ENCODE measurements at regions not wholly inside any gene's neighbourhood (a gene's known extent, or its start where the extent isn't known, plus 50 kb on each side); places are given as distances from the start of the nearest gene placed in this dataset.

- Histone ChIP-seq H3K9me3 (ENCODE audit: control insufficient read depth, insufficient read depth, low read depth, low read length) (no peaks in the 10 kb centered on the region), H3K36me3 (ENCODE audit: control insufficient read depth in 2 of 2, insufficient read depth in 1 of 2, low read length in 2 of 2) (no peaks in the 10 kb centered on the region), H3K4me1 (ENCODE audit: control insufficient read depth, insufficient read depth, low read length) (peaks cover 4% of the 10 kb centered on the region), H3K4me3 (ENCODE audit: low read depth, low read length) (no peak overlapping the region), H3K27ac (ENCODE audit: extremely low read depth, low read depth, low read length) (no peak overlapping the region)
- no peak for TF ChIP-seq ZNF792 (tag by site-specific recombination; IDR thresholded peaks at IDR 0.05)
- no peak for TF ChIP-seq ZNF274 (IDR thresholded peaks at IDR 0.05; ENCODE audit: low read length)
- no peak for TF ChIP-seq ZNF274 (tag by site-specific recombination; IDR thresholded peaks at IDR 0.05; ENCODE audit: borderline replicate concordance)
- no peak for TF ChIP-seq ZNF529 (tag by site-specific recombination; IDR thresholded peaks at IDR 0.05; ENCODE audit: insufficient replicate concordance)
- TF ChIP-seq CTCF (tag by site-specific recombination; IDR thresholded peaks at IDR 0.05), result no peak
- ChIA-PET POLR2A (no interaction called here), CTCF (no interaction called here)
Measured at GRCh38 chr5:173757403-173758209, 130.5 kb upstream of the CPEB4 start.

DNA sequence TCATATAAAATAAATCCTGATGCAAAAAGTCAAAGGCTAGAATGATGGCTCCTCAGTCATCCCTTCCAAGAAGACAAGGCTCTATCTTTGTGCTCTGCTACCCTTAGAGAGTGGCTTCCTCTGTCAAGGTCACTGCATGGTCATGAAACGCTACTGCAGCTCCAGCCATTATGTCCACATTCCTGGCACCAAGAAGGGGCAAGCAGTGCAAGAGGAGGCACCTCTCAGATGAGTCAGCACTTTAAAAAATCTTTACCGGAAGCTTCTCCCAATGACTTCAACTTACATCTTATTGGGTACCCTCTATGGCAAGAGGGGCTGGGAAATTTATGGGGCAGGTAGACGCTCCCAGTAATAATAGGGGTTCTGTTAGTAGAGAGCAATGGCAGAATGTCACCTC is 129.5 kb upstream of the CPEB4 start:
- ChIA-PET POLR2A (no interaction called here), CTCF (interaction anchor here (0.6 to 0.7 kb wide), 2 partner anchors 103 to 126 kb away, joined by 3 read pairs; no protein-coding TSS in a partner anchor)
- Histone ChIP-seq H3K4me3 (ENCODE audit: low read depth, low read length) (no peak overlapping the region), H3K9me3 (ENCODE audit: control insufficient read depth, insufficient read depth, low read depth, low read length) (no peaks in the 10 kb centered on the region), H3K36me3 (ENCODE audit: control insufficient read depth in 2 of 2, insufficient read depth in 1 of 2, low read length in 2 of 2) (no peaks in the 10 kb centered on the region), H3K27ac (ENCODE audit: extremely low read depth, low read depth, low read length) (no peak overlapping the region), H3K4me1 (ENCODE audit: control insufficient read depth, insufficient read depth, low read length) (peaks cover 3% of the 10 kb centered on the region; the same call in 1 of the 2 replicates)
- TF ChIP-seq ZNF677 (tag by site-specific recombination; IDR thresholded peaks at IDR 0.05) (no peak), ZNF362 (tag by site-specific recombination; IDR thresholded peaks at IDR 0.05) (no peak), ZNF654 (tag by site-specific recombination; IDR thresholded peaks at IDR 0.05; ENCODE audit: low read depth) (no peak), HOXA7 (CRISPR knock-in tag; IDR thresholded peaks at IDR 0.05; ENCODE audit: borderline replicate concordance) (no peak), ZXDB (tag by site-specific recombination; IDR thresholded peaks at IDR 0.05) (no peak), ZNF26 (tag by site-specific recombination; IDR thresholded peaks at IDR 0.05) (no peak), PATZ1 (tag by site-specific recombination; IDR thresholded peaks at IDR 0.05) (no peak), WT1 (tag by site-specific recombination; IDR thresholded peaks at IDR 0.05) (no peak), ZNF624 (tag by site-specific recombination; IDR thresholded peaks at IDR 0.05) (no peak), ZBTB10 (tag by site-specific recombination; IDR thresholded peaks at IDR 0.05) (no peak)

Data from HEK293 (cell line).